HUDEP-2 (cell line): ENCODE measurements at regions not wholly inside any gene's neighbourhood (a gene's known extent, or its start where the extent isn't known, plus 50 kb on each side); places are given as distances from the start of the nearest gene placed in this dataset.
"Not testable (repeated sequence)": the region's sequence is repeated elsewhere in the genome, so short reads cannot be mapped to it uniquely, and the experiment has no call there.

ENCODE experiments used
- DNase-seq, 76 experiments: peaks; one replicate each; lab custom pipeline; 2025; ENCODE audit not compliant: unreplicated experiment in 76 of 76; lab: John Stamatoyannopoulos, UW

DNA sequence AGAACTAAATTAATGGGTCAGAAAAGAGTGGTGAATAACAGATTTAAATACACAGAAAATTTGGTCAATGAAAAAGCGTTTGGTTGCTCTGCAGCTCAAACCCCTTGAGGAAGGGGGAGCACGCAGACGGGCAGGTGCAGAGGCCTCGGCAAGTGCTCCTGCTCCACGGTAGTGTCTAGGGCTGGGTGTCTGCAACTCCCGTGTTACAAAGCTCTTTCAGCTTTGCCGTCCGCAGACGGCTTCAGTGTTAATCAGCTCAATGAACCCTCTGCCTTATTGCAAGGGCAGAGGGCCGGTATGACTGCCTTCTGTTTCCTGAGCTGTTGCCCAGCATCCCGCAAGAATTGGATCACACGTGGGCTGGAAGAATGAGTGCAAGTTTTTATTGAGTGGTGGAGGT, 125.7 kb upstream of the TRHDE start:
- DNase-seq: no peak

DNA sequence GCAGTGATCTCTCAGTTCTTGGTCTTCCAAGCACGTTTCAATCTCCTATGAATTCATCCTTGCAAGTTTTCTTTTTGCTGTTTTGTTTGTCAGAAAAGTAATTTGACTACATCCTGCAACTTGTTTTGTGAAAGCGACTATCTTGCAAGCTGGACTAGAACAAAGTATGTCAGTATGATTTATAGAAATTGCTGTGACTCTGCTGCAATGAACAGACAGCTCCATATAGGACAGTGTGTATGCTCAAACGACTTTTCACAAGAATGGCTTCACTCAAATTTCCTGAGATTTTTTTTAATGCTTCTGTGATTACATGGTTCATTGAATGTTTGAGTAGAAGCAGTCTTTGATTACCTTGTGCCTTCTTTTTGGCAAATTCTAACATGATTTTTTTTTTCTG, 123.5 kb upstream of the TRHDE start:
- DNase-seq: no peak

DNA sequence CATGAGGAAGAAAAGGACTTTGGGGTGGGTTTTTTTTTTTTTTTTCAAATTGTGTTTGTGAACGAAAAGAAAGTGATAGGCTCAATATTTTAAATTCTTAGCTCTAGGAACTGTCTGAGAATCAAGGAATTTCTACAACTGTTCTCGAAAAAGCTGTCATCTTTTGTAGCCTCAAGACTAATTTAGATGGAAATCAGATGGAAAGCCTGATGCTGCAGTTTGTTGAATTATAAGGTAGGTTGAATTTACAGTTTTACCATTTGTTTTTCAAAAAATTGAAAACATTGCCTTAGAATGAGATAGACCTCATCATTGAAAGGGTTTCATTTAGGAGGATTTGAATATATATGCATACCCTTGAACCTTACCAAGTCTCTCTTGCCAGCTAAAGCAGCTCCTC, 109.3 kb upstream of the TRHDE start:
- no peak for DNase-seq

DNA sequence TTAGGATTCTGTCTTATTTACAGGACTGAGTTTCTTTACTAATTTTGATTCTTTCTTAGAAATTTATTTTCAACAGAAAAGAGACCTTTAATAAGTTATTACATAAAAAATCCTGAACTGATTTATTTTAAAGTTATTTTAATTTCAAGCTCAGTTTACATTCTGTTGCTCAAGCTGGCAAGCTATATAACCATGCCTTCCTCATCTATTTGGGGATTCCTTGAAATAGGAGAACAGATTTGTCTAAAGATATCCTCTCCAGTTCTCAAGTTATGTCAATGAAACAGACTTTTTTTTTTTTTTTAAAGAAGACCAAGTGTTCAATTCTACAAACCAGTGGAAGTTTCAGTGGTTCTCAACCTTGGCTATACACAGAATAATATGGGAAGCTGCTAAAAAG, 103.3 kb upstream of the TRHDE start:
- no peak for DNase-seq

DNA sequence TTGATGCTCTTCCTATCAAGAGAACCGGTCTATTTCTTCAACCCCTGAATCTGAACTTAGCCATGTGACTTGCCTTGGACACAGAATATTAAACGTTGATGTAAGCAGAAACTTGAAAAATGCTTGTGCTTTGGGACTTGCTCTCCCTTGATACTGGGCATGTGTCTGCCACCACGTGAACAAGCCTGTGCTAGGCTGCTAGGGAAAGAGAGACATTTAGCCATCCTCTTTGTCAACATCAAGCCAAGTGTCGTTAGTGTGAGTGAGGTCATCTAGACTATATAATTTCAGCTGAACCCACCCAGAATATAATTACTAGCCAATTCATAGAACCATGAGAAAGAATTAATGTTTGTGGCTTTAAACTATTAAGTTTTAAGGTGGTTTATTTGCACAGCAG, 98.2 kb upstream of the TRHDE start:
- no peak for DNase-seq

DNA sequence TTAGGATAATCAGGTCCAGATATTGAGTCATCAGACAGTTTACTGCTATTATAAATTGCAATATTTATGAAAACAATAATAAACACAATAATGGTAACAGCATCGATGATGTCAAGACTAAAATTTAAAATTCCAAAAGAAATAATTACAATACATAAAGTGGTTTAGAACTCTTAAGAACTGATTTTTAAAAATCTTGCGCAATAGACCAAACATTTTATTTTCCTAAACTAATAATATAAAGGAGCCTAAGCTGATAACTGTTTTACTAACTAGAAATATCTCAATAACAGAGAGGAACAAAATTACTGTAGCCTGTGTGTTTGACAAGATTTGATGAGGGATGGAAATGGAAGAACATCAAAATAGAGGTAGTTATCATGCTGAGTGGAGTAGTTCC, 93.9 kb upstream of the TRHDE start:
- DNase-seq: no peak

DNA sequence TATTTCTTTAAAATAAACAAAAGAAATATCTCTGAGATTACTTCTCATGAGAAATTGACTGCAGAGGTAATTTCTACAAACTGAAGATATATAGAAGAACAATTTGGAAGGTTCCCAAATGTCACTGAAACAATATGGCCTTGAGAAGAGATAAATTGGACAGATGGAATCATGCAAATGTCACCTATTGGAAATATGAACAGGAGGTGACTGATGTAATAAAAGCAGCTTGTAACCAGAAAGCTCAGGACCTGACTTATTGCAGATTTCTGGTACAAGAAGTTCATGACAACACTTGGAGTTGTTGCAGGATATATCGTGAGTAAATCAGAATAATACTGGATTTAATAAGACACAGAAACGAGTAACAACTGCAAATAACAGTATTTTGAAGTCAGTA, 93.3 kb upstream of the TRHDE start:
- no peak for DNase-seq

DNA sequence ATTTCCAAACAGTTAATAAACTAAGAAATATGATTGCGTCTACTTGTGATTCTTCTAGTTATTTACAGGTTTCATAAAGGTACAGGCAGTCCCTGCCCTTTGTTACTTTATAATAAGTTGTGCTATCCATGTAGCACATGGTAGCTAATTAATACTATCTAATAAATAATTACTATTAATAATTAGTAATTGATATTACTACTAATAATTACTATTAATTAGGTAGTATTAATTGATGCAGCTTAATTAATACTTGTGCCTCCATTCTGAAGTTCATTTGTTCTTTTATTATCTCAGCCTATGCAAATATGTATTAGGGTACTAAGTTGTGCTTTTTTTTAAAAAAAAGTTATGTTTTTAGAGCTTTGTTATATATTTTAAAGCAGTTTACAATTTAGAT, 92.3 kb upstream of the TRHDE start:
- DNase-seq: no peak

DNA sequence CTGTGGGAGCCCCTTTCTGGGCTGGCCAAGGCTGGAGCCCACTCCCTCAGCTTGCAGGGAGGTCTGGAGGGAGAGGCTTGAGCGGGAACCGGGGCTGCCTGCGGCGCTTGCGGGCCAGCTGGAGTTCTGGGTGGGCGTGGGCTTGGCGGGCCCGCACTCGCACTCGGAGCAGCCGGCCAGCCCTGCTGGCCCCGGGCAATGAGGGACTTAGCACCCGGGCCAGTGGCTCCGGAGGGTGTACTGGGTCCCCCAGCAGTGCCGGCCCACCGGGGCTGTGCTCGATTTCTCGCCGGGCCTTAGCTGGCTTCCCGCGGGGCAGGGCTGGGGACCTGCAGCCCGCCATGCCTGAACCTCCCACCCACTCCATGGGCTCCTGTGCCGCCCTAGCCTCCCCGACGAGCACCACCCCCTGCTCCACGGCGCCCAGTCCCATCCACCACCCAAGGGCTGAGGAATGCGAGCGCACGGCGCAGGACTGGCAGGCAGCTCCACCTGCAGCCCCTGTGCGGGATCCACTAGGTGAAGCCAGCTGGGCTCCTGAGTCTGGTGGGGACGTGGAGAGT, 87.1 kb upstream of the TRHDE start:
- not testable (repeated sequence) for DNase-seq

DNA sequence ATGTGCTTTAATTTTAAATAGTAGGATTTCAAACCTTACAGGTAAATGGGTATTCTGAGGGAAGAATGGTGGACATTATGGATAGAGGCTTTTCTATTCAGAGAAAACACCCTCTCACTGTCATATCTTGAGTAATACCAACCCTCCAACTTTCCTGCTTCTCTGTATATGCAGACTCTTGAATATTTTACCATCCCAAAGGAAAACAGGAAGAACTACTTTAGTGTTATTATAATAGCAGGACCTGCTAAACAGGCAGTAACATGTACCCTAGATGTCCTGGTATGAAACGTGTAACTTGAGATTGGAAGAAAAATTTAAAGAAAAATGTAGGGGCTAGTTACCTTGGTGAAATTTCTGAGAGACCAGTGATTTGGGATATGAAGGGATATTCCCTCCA, 82.9 kb upstream of the TRHDE start:
- DNase-seq: no peak

DNA sequence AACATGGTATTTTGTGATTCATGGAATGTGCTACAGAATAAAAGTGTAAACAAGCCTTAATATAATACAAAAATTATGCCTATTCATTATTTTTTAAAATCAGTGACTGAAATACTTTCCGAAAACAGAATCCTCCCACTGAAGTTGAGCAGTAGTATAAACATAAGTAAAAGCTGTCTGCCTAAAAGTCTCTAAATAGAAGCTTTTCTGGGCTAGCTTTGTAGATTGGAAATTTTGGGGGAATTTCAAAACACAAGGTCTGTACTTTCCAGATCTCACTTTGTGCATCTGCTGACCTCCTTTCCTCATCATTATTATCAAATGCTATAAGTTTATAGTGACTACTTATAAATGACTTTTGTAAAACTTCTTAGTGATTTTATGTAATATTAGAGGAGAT, 80.4 kb upstream of the TRHDE start:
- no peak for DNase-seq

DNA sequence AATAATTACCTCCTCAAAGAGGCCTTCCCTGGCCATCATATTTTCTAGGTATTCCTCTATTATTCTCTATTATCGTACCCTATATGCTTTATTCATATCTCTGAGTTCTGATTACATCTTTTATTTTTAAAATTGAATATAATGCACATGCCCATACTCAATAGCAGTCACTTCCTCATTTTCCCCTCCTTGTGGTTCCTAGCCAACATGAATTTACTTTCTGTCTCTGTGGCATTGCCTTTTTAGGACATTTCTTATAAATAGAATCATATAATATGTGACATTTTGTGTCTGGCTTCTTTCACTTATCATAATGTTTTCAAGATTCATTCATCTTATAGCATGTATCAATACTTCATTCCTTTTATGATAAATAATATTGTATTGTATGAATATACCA, 74.4 kb upstream of the TRHDE start:
- no peak for DNase-seq

DNA sequence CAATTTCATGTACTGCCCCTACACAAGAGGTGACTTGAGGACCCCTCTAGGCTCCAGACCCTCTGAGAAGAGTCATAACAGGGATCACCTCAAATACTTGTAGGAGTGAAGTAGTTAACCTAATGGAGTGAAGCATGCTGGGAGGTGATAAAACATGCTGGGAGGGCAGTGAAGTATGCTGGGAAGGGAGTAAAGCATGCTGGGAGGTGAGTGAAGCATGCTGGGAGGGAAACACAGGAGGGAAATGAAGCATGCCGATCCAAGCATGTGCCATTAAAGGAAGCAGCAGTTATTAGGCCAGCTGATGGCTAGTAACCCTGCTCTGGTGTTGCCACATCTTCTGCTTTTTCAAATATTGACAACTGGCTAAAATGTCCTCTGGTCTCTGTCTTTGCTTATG, 70.7 kb upstream of the TRHDE start:
- no peak for DNase-seq

DNA sequence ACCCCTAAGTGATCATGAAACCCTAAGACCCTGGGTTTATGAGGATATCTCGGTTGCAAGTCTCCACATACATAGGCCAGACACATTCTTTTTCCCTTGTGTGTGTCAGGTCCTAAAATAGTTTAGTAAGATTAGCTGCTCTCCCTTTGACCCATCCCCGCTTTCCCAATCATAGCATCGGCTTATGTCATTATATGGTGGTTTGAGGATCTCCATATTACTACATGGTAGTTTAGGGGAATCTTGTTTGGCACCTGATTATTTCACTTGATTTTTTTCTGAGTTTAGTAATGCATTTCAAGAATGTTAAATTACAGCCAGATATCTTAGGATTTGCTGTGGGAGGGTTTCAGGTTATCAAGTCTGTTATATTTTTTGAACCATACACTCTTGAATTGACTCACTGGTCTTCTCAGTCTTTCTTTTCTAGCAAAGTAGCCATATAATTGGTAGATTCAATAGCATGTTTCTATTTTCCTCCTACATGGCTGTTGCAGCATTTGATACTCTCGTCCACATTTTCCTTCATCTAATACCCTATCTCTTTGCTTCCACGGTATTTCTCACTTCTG, 68.3 kb upstream of the TRHDE start:
- no peak for DNase-seq

DNA sequence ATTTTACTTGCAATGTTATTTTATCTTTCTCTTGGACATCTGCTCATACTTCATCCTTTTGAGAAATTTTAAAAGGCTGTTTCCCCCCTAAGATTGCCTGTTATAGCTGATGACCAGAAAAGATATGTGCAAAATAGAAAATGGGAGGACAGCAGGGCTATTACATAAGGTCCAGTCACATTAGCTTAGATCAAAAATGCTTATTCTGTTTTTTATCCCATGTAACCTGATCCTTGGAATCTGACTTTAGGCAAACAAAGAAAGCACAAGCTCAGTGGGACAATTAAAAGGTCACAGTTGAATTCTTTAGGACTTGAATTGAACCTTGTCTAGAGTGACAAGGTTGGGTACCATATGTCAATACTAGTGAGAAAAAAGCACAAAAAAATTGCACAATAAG, 65.1 kb upstream of the TRHDE start:
- no peak for DNase-seq

DNA sequence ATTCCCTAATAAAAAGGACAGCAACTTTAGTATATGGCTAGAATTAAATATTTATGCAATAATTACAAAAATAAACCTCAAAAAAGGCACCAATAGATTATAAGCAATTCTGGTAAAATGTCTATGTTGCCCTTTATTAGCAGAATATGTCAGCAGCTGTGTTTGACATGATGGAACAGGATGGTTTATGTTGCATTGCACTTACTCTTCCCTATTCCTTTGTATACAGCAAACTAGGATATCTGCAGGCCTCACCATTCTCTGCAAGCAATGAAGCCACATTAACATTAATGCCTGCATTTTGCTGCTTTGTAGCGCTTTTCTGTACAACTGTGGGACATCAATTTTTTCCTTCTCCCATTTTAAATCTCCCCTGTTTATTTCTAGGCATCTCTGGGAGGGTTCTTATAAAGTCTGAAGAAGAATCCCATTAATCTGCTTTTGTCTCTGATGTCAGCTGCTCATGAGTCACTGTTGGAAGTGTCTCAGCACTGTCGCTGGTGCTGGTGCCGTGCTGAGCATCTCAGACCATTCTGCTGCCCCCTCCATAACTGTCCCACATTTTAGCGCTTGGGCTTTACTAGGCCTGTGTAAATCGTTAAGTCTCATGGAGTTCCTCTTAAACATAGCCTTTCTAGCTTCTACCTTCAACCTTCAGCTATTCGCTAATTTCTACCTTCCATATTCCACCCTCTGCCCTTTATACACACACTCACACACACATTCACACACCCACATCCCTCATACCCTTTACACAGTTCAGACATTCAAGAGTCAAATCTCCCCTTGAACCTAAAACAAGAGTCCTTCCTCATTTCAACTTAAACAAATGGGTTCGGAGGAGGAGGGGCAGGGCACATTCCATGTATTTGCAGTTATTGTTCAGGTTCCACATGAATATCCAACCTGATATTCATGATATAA, 64.4 kb upstream of the TRHDE start:
- DNase-seq: no peak

DNA sequence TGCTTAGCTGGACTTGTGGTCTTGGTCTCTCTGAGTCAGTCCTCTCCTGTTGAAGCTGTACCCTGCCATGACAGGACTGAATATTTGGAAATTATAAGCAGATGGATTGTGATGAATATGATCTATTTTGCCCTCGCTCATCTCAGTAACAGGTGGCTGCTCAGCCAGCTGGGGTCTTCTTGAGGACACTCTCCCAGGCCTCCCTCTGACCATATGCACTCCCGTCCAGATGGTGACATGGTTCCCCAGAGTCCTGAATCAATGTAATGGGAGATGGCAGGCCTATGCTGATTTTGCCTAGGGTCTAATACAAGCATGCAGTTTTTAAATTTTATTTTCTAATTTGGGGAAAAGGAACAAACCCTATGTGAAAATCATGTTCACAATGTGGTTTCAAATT, 63.1 kb upstream of the TRHDE start:
- DNase-seq: no peak

DNA sequence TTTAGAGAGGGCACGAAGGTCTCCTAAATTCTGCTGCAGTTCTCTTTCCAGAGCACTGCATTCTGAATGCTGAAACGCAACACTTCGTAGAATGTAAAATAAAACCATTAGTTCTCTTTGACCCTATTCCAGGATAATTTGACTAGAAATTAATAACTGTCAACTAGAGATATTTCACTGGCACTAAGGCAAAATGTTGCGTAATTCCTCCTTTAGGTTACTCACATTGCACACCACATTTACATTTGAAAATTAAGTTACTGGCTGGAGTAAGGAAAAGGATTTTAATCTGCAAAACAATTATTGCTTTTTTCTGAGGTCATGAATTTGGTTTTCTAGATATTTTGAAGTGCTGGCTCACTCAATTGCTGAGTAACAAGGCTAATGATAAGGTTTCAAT, 58.0 kb upstream of the TRHDE start:
- no peak for DNase-seq

DNA sequence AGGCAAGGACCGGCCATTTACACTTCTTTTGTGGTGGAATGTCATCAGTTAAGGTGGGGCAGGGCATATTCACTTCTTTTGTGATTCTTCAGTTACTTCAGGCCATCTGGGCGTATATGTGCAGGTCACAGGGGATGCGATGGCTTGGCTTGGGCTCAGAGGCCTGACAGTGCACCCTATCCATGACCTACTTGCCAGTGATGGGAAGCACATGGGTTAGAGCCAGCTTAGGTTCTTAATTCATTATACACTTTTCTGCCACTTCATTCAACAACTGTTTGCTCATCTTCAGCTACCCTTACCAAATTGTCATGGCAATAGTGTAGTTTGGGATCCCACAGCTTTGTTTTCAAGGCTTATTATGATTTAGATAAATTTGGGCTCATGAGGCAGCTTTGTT, 56.9 kb upstream of the TRHDE start:
- DNase-seq: not testable (repeated sequence)

DNA sequence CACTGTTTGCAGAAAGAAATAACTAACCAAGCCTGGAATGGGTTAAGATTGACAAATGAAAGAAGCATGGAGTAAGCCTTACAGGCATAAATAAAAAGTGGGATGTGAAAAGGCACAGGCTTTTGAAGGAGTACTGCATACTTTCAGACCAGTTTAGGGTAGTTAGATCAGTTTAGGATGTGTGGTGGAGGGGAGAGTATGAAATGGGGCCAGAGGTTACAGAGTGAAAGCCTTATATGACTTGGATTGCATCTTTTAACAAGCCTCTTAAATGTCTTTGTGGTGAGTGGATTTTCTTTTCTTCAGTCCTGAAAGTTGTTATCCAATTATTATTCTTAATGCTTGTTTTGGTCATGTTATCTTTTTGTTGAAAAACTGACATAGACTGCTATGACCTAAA, 52.2 kb upstream of the TRHDE start:
- no peak for DNase-seq
